HG03354 (cell line): ENCODE measurements at regions not wholly inside any gene's neighbourhood (a gene's known extent, or its start where the extent isn't known, plus 50 kb on each side); places are given as distances from the start of the nearest gene placed in this dataset.
"Not testable (repeated sequence)": the region's sequence is repeated elsewhere in the genome, so short reads cannot be mapped to it uniquely, and the experiment has no call there.

Source experiments
- ATAC-seq: cut with Tn5 transposase; IDR thresholded peaks from one replicate; pipeline ENCODE4 v1.9.1; 2021; ENCODE audit warnings: mild to moderate bottlenecking; ENCODE audit not compliant: unreplicated experiment, poor library complexity, severe bottlenecking

DNA sequence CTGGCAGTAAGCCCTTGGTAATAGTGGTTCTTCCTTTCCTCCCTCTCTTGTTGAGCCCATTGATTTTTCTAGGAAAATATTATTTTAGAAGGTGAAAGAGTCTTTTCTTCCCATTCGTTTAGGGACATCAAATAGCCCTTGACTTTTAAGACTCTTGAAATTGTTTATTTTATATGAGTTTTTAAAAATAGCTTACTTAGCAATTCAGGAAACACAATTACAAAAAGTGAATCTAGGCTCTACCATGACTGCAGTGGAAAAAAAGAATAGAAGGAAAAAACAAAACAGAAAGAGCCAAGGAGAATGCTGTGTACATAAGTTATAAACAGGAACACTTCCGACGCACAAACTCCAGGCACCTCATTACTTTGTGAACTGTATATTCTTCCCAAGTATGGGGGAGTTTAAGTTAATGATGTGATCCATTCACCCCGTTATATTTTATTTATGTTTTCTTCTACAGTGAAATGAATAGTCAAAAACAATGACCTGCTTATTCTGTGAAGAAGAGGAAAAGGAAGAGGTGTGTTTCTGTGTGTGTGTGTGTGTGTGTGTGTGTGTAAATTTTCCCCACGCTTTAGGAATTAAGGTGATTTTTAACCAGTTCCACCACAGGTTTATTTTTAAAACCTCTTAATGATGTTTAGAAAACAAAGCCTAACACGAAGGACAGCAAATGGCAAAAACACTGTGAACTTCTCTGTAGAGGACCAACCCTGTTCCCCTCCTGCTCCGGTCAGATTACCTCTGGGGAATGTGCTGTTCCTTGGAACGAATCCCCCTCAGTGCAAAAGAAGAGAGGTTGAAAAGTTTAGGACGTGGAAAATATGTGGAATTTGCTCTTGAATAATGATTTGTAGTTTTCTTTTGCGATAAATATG, 266.3 kb downstream of the KLF5 start:
- no peak for ATAC-seq

DNA sequence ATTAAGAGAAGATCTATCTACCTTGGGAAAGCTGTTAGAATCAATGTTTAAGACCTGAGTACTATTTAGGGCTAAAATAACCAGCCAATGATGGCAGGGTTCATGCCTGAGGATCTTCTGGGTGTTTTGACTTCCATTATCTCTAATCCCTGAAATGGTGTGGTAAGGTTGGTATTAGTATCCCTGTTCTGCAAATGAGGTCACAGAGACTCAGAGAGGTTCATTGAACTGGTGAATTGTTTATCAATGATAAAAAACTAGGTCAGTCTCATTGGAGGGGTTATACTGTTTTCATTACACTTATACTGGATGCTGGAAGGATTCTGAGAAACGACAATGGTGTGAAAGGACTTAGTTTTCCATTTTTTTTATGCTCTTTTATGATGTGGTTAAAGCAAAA, 264.8 kb downstream of the KLF5 start:
- no peak for ATAC-seq

DNA sequence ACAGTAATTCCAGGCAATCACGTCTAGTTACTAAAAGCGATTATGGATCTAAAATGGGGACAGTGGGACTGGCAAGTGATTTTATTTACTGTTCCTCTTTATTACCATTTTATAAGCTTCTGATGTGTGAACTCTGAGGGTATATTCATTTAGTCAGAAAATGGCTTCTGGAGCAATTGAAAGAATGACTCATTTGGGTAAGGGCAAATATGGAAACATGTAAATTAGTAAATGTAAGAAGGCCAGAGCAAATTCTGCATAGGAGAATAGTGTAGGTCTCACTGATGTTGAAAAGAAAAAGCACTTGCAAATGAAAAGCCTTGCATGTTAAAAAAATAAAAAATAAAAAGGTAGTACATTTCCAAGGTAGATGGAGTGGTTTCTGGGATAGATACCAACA, 262.2 kb downstream of the KLF5 start:
- peak; percentile 50 for ATAC-seq

DNA sequence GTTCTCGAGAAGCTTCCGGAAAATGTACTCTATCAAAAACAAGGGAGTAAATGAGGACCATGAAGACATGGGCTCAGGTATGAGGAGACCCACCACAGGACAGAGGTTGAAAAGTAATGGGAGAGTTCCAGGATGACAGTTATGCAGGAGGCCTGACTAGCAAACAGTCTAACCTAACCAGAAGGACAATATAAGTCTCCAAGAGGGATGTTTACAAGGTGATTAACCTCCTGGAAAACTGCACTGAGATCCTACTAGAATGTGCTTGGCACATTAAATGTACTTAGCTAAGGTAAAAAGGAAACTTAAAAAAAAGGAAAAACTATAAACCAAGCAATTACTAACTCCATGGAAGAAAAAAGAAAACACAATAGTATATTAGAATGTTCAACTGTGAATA, 258.3 kb downstream of the KLF5 start:
- ATAC-seq, result no peak

DNA sequence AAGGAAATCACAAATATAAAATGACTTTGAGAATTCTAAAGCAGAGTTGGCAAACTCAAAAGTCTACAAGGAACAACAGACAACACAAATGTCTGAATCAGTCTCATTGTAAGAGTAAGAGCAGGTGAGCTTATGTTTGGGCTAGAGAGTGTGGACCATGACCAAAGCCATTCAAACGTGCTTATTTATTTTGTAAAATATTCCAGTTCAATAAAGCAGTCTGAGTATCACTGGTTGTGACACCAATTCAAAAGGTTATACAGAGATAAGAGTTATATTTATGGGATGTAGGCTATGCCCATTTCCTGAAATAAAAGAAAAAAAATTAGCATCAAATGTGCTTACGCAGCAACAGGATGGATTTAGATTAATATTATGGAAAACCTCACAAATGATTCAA, 251.6 kb downstream of the KLF5 start:
- no peak for ATAC-seq

DNA sequence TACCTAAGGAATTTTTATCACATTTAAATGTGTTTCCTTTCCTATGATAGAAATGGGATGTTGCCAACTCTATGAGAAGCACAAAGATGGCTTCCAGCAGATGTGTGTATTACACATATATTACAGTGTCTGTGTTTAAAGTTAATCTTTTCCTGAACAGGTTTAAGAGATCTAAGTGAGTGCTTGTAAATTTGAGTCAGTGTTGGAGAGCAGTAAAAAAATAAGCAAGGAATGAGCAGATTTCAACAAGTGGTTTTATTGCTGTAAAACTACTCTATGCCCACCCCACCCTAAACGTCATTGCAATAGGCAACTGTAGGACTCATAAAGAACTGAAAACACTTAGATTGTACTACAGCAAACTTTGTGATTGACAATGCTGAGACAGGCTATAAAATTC, 248.7 kb downstream of the KLF5 start:
- ATAC-seq, result no peak

DNA sequence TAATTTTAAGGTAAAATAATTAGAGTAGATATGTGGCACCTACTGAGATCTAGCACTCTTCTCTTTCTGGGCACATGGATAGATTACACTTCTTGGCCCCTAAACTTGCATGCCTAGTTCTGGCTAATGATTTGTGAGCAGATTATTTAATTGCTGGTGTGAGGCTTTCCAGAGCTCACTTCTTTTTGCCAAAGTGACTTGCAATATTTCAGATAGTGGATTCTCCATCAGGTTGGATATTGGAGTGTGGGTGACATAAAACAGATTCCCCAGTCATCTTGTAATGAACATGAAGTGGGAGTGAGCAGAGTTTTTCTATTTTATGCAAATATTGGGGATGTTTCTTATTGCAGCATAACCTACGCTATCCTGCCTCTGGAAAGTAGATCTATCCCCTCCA, 247.9 kb downstream of the KLF5 start:
- no peak for ATAC-seq

DNA sequence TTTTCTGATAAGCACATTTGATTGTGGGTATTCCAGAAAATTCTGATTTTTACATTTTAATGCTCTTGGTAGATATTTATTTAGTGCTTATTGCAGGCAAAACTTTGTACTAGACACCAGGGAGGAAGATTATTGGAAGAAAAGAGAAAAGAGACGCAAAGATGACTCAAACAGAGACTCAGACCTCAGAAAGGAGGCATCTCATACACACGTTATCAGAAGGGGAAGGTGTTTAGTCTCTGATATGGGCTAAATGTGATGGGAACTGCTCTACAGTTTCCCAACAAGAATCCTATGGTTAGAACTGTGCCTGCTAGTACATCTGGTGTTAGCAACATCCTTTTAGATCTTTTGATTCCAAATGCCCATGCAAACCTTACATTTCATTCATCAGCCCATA, 245.6 kb downstream of the KLF5 start:
- no peak for ATAC-seq

DNA sequence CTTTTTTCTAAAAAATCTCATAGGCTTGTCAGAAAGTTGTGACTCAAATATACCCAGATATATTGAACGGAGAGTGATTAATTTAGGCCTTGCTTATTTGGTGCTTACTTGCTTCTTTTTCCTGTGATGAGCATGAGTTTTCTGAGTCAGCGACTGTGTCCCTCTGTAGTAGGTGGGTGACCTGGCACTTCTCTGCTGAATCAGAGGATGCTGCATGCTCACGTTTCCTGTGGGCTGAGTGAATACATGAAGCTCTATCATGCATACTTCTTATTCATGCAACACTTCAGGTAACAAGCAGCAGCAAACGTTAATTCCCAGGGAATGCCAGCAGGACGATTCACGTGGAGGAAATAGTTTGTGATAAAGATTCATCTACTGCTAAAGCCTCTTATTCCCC, 245.0 kb downstream of the KLF5 start:
- ATAC-seq, result no peak

DNA sequence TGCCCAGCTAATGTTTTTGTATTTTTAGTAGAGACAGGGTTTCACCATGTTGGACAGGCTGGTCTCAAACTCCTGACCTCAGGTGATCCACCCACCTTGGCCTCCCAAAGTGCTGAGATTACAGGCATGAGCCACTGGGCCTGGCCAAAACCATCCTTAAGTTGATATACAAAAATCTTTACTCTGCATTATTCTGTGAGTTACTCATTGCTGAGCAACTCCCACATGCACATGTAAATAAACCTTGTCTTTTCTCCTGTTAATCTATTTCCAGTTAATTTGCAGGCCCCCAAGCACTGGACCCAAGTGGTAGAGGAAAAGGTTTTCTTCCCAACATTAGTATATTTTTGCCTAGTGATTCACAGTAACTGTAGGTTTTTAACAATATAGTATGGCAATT, 242.8 kb downstream of the KLF5 start:
- not testable (repeated sequence) for ATAC-seq

DNA sequence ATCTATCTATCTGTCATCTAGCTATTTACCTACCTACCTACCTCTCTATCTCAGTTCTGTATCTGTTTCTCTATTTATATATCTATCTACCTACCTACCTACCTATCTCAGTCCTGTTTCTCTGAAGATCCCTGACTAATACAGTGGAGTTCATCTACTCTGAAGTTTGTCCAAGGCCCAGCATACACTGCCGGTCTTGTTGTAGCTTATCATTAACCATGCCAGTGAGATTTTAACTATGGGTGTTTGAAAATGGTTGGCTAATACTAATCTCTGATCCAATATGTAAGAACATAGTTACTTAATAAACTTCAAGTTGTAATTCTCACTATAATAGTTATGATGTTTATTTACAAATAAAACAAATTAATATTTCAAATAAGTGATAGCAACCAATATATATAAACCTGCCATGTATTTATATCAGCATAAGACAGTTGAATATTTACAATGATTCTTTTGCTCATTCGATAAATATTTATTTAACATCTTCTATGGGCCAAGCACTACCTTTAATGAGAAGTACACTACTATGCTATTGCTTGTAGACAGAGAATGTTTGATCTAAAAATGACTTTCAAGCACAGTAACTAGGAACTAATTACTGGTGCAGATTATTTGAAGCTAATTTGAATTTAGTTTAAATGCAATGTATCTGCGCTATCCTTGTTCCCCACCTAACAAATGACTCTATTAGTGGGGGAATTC, 242.1 kb downstream of the KLF5 start:
- peak; percentile 63 for ATAC-seq

DNA sequence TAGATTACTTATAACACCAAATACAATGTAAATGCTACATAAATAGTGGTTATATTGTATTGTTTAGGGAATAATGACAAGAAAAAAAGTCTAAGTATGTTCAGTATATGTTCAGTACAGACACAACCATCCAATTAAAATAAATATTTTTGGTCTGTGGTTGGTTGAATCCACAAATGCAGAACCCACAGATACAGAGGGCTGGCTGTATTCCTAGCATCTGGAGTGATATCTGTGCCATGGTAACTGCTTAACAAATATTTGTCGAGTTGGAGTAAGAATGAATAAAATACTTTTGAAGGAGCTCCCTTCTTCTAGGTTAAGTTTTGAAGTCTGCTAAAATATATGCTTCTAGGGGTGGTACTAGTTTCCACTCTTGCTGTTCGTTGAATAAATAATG, 241.0 kb downstream of the KLF5 start:
- no peak for ATAC-seq

DNA sequence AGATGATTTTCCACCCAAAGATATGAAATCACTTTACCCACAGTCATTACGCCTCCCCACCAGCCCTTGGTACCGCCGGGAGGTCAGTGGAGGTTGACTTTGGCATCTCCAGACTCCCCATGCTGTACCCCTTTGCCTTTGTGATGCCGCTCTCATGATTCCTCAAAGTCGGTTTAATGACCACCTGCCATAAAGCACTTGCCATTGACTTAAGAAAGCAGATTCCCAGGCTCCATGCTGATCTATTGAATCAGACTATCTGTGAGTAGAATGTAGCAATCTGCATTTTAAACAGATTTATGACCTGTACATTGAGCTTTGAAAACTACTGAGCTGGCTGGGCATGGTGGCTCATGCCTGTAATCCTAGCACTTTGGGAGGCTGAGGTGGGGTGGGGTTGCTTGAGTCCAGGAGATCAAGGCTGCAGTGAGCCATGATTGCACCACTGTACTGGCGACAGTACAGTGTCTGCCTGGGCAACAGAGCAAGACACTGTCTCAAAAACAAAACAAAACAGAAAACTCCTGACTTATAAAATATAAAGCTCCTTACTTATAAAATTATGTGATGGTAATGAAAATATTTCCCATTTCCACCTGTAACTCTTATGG, 235.2 kb downstream of the KLF5 start:
- ATAC-seq, result no peak

DNA sequence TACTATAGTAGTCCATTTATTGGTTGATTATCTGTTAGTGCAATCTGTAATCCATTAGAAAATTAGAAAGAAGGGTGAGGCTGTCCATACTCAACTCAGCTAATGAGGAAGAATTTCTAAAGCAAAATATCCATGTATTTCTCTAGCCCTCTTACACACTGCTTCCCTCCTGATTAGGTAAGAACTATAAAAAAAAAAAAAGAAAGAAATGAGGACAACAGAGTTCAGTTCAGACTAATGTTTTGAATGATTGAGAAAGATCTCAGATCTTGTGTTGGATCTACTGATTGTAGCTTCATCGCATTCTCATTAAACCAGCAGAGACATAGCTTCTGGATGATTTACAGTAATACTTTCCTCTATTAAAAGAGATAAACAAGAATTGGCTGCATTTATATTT, 233.3 kb downstream of the KLF5 start:
- no peak for ATAC-seq

DNA sequence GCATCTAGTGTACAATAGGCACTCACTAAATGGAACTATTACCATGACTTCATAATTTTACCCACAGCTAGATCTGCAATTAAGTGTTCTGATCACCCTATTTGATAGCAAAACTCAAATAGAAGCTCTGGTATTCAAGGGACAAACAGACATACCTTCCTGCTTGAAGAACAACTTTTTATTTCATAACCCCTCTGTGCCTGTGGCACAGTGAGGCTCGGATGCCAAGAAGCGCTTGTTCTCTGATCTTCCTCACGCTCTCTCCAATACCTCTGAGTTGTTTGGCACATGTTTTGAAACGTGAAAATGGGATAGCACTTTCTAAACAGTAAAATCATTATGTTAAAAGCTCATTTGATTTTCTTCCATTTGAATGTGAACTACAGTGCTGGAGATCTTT, 232.0 kb downstream of the KLF5 start:
- ATAC-seq, result no peak

DNA sequence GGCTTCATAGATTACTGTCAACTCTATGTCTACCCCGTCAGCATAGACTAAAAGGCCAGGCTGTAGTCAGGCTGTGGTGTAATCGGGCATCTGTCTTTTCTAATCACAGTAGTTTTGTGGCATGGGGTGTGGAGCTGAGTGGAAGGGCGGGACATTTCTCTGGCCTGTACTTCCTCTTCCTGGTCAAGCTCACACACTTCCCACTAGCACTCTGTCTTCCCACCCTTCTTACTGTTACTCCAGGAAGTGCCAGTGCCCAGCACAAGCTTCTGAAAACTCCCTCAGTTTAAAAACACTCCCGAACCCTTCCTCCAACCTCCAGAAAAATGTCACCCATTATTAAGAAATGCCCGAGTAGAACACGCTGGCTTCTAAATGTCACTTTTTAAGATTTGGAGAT, 229.8 kb downstream of the KLF5 start:
- no peak for ATAC-seq

DNA sequence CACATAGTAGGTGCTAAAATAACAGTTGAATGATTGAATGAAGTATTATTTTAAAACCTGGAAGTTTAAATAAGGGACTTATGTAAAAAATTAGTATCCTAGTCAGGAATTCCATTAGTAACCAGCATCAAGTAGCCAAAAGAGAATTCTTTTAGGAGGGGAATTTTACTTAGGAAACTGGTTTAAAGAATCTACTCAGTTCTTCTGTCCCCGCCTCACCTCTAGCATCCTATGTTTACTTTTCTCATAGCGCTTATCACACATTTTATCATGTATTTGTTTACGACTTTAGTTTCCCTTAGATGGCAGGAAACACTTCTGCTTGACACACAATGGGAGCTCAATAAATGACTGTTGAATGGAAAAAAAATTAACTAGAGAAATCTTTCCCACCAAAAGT, 229.0 kb downstream of the KLF5 start:
- ATAC-seq, result no peak

DNA sequence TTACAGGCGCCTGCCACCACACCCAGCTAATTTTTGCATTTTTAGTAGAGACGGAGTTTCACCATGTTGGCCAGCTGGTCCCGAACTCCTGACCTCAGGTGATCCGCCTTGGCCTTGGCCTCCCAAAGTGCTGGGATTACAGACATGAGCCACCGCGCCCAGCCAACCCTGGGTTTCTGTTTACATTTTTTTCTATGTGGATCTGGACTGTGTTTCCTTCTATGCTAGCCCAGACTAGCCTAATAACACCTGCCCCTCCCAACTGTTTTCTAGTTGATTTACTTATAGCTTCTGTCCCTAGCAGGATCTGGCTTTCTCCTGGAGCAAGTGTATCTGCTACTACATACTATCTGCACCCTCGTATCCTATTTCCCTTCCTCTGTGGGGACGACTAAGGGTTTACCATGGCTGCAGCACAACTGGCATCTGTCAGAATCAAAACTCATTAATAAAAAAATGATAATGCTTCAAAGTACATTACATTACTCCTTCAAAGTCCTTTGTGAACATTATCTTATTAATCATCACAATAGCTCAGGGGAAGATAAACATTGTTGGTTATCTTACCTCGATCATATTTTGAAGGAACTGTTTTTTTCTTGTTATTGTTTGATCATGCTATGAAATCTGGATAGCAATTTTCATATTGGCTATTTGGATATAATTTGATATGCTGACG, 228.3 kb downstream of the KLF5 start:
- no peak for ATAC-seq

DNA sequence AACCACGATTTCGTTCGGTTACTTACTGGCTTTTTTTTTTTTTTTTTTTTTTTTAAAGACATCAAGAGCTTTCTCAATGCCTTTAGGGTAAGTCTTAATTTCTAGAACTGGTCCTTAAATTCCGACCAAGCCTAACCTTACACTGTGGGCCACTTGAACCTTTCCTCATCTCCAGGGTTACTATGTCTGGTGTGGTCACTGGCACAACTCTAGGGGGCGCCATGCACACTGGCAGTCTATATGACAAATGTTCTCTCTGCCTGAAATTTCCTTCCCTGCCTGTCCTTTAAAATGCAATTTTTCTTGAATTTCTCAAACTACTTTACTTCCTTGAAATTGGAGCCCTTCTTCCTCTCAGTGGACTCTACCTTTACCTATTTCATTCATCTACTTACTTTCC, 227.4 kb downstream of the KLF5 start:
- ATAC-seq, result no peak

DNA sequence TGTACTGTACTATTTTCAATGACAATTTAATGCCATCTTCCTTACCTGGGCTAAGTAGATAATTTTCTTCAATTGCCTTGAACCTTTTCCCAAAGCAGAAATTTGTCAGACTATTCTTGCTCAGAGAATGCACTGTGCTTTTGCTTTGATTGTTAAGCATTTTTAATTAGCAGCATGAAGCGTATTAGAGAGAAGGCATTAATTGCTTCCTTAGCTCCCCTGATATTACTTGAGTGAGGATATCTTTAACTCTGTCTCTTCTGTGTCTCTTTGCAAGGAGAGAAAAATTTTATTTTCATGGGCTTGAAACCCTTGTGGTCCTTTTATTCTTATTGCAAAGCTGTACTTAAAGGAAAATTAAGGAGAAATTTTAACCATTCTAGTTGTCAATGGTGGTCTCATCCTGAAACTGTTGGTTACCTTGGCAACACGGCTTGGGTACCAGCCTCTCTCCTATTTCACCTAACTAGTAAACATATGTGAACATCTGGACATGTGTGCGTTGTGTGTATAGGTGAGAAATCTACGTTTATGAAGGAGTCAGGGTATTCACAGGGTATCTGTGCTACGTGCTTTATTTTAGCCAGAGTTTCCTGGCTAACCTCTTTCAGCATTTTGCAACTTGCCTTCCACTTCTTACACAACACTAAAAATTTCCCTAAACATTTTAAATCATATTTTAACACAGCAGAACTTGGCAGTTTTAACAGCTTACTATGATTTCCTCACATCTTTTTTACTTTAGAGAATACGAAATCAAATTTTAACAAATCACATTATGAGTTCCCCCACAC, 225.5 kb downstream of the KLF5 start:
- no peak for ATAC-seq
